AG04450 (cell line): ENCODE measurements at regions not wholly inside any gene's neighbourhood (a gene's known extent, or its start where the extent isn't known, plus 50 kb on each side); places are given as distances from the start of the nearest gene placed in this dataset.
"Not testable (repeated sequence)": the region's sequence is repeated elsewhere in the genome, so short reads cannot be mapped to it uniquely, and the experiment has no call there.

Experiments
- CTCF ChIA-PET: fragments of 300-600, 350-600 bp; formaldehyde crosslinking; extraction: SDS; loops from one replicate; lab custom pipeline; 2022; ENCODE audit warnings: antibody characterized with exemption, inconsistent platforms; lab: Charles Lee
- POLR2A ChIA-PET: fragments of 350-600 bp; formaldehyde crosslinking; extraction: SDS; loops from one replicate; lab custom pipeline; 2021; ENCODE audit warnings: antibody characterized with exemption, inconsistent platforms; lab: Yijun Ruan, JAX
- DNase-seq: peaks from one replicate; pipeline ENCODE4 v3.0.0-alpha.2; 2011; ENCODE audit warnings: low read depth, low spot score
- H3K27ac ChIP-seq: one replicate; pipeline ENCODE4 v1.5.1; 2012; ENCODE audit warnings: low read depth, low read length, control low read depth
- H3K27me3 ChIP-seq: one replicate; pipeline ENCODE4 v1.6.0; 2012; ENCODE audit warnings: low read length; ENCODE audit not compliant: control insufficient read depth, insufficient read depth
- H3K4me3 ChIP-seq: 2 replicates; pipeline ENCODE4 v1.5.1; 2011; ENCODE audit warnings: mild to moderate bottlenecking, low read depth, low read length, control low read depth
- H3K9me3 ChIP-seq: 2 replicates; pipeline ENCODE4 v1.5.1; 2012; ENCODE audit warnings: low read length; ENCODE audit not compliant: control insufficient read depth, insufficient read depth
- TF ChIP-seq, protein P1 (sequence below): IDR thresholded peaks from 2 replicates; pipeline ENCODE4 v1.5.1; 2011; ENCODE audit warnings: low read depth, low read length, control low read depth, inconsistent platforms

DNA sequence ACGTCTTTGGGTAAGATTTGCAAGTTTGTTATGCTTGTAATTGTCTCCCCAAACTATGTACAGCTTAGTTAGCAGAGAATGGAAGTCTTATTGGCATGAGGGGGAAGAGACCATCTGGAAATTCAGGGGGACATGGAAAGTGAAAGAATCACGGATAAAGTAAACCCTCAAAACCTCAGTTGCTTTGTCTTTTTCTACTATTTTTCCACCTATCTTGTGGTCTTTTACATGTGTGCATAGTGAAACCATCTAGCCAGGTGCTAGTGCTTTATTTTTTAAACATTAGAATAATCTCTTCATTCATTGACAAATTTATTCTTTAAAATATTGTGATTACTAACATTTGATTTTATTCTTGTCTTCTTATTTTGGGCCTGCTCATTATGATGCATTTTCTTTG is 441.1 kb upstream of the RORB start:
- DNase-seq, result no peak
- Histone ChIP-seq H3K27ac (no peak overlapping the region), H3K9me3 (no peaks in the 10 kb centered on the region), H3K4me3 (no peak overlapping the region), H3K27me3 (no peaks in the 10 kb centered on the region)
- ChIA-PET POLR2A (no interaction called here), CTCF (no interaction called here)
- TF ChIP-seq, protein P1, sequence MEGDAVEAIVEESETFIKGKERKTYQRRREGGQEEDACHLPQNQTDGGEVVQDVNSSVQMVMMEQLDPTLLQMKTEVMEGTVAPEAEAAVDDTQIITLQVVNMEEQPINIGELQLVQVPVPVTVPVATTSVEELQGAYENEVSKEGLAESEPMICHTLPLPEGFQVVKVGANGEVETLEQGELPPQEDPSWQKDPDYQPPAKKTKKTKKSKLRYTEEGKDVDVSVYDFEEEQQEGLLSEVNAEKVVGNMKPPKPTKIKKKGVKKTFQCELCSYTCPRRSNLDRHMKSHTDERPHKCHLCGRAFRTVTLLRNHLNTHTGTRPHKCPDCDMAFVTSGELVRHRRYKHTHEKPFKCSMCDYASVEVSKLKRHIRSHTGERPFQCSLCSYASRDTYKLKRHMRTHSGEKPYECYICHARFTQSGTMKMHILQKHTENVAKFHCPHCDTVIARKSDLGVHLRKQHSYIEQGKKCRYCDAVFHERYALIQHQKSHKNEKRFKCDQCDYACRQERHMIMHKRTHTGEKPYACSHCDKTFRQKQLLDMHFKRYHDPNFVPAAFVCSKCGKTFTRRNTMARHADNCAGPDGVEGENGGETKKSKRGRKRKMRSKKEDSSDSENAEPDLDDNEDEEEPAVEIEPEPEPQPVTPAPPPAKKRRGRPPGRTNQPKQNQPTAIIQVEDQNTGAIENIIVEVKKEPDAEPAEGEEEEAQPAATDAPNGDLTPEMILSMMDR, result no peak

DNA sequence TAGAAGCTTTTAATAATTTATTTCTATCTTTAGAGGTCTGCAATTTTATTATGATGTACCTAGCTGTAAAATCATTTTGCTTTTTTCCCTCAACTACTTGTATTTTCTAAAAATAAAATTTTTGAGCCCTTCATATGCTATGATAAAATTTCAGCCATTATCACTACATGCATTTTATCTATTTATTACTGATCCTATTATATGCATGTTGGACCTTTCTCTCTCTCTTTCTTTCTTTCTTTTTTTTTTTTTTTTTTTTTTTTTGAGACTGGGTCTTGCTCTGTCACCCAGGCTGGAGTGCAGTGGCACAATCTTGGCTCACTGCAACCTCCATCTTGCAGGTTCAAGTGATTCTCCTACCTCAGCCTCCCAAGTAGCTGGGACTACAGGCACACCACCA is 440.1 kb upstream of the RORB start:
- POLR2A ChIA-PET, H3K9me3 ChIP-seq, CTCF ChIA-PET, H3K27ac ChIP-seq, DNase-seq, H3K4me3 ChIP-seq, H3K27me3 ChIP-seq: not testable (repeated sequence)

DNA sequence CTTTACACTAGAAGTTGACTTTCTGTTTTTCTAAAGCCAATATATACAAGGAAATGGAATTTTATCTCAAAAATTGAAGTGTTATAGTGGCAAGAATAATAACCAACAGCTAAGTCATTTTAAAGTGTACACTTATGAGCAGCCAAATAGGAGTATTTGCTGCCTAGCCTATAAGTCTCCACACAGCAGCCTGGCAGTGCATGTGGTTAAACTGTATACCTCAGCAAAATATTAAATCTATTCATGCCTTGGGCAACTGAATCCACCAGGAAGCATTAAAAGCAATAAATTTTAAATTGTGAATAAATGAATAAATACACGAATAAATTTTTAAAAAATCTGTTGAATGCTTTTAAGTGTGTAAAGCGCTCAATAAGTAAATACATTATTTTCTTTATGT is 432.4 kb upstream of the RORB start:
- POLR2A ChIA-PET, result no interaction called here
- TF ChIP-seq, protein P1, result no peak
- no peak overlapping the region for H3K27ac ChIP-seq

DNA sequence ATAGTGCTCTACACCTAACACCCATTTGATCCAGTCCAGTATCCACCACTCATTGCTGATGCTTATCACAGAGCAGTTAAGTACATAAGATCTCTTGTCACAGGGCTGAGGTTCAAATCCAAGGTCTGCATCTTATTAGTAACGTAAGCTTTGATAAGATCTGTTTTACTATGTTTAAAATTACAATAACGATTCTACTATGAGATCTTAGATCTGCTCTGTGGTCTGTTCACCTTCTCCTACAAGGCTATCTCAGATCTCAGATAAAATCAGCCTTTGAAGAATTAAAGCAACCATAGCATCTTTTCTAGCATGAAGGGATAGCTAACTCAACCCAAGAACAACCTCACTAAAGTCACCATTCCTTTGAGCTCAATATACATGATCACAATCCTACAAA is 431.0 kb upstream of the RORB start:
- no peaks in the 10 kb centered on the region for H3K27me3 ChIP-seq
- DNase-seq, result no peak
- TF ChIP-seq, protein P1, result no peak
- POLR2A ChIA-PET, result no interaction called here
- H3K27ac ChIP-seq, result no peak overlapping the region
- H3K9me3 ChIP-seq, result peaks cover 3% of the 10 kb centered on the region; the same call in 1 of the 2 replicates
- CTCF ChIA-PET, result no interaction called here
- H3K4me3 ChIP-seq, result no peak overlapping the region

More for the DNA sequence above, 432.4 kb upstream of the RORB start:
- Histone ChIP-seq H3K4me3 (no peak overlapping the region), H3K9me3 (peaks cover 3% of the 10 kb centered on the region; the same call in 1 of the 2 replicates), H3K27me3 (no peaks in the 10 kb centered on the region)
- DNase-seq, result no peak
- CTCF ChIA-PET, result no interaction called here

DNA sequence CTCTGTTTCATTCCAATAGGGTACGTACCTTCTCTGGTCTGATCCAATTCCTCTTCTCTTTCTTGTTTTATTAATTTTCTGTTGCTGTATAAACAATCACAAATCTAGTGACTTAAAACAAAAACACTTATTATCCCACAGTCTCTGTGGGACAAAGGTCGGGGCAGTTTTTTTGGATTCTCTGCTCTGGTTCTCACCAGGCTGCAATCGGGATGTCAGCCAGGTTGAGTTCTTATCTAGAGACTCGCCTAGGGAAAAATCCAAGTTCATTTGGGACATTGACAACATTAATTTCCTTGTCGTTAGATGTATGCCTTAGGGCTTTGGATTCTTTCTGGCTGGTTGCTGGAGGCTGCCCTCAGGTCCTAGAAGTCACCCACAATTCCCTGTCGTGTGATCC is 430.5 kb upstream of the RORB start:
- POLR2A ChIA-PET, result no interaction called here

More for the DNA sequence above, 430.5 kb upstream of the RORB start:
- no peak for DNase-seq
- peaks cover 3% of the 10 kb centered on the region; the same call in 1 of the 2 replicates for H3K9me3 ChIP-seq
- TF ChIP-seq, protein P1, result no peak
- H3K27ac ChIP-seq, result no peak overlapping the region
- CTCF ChIA-PET, result no interaction called here
- H3K4me3 ChIP-seq, result no peak overlapping the region
- no peaks in the 10 kb centered on the region for H3K27me3 ChIP-seq
